SK-N-MC (cell line): ENCODE measurements at regions not wholly inside any gene's neighbourhood (a gene's known extent, or its start where the extent isn't known, plus 50 kb on each side); places are given as distances from the start of the nearest gene placed in this dataset.

Experiments
- EZH2 ChIP-seq: fragments of 200-600 bp; sonication (generic); IDR thresholded peaks from one replicate; pipeline ENCODE4 v1.6.1; 2017; ENCODE audit warnings: antibody characterized with exemption
- FOXP2 ChIP-seq: optimal IDR thresholded peaks from 2 replicates; pipeline ENCODE3; 2011; ENCODE audit warnings: mild to moderate bottlenecking, moderate library complexity; ENCODE audit not compliant: insufficient read depth; ENCODE audit errors: extremely low read length, control extremely low read depth
- POLR2AphosphoS5 ChIP-seq: IDR thresholded peaks from 2 replicates; pipeline ENCODE4 v1.6.1; 2012; ENCODE audit warnings: mild to moderate bottlenecking, low read depth, low read length, borderline replicate concordance

DNA sequence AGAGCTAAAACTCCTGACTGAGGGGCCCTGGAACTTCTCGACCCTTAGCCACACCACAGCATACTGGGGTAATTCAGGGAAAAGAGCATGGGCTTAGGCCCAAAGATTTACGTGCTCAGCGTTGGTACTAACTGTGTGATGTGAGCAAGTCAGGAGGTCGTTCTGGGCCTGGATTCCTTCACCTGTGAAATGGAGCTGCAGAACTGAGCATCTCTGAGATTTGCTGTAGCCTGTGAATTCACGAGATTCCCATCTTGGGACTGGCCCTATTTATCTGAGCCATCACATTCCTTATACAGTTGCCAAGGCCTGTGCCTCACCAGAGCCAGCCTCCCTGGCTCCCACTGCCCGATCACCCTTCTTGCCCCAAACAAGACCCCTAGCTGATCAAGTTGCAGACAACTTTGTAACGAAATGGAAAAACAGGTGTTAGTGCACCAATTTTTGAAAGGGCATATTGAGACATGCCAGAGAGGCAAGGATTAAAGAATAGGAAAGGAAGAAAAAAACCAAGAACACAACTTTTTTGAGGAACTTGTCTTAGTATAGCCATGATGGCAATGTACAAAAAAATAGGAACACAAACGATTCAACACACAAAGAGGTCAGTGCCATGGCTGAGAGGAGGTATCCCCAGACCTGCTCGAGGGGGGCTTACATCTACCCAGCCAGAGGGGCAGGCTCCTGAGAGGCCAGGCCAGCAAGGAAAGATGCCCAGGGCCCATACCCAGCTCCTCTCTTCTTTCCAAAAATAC is 323.0 kb upstream of the JARID2 start:
- no peak for TF ChIP-seq EZH2
- no peak for TF ChIP-seq POLR2AphosphoS5
- no peak for TF ChIP-seq FOXP2
